GM08714 (cell line): ENCODE measurements at regions not wholly inside any gene's neighbourhood (a gene's known extent, or its start where the extent isn't known, plus 50 kb on each side); places are given as distances from the start of the nearest gene placed in this dataset.

Experiments
- H3K4me3 ChIP-seq: fragments of 200-500 bp; sonication (Bioruptor generic); 2 replicates; pipeline ENCODE4 v1.5.1; 2014; ENCODE audit warnings: mild to moderate bottlenecking, low read length, inconsistent platforms
- ZNF274 ChIP-seq: IDR thresholded peaks from 2 replicates; pipeline ENCODE4 v1.6.1; 2012; ENCODE audit warnings: mild to moderate bottlenecking, low read depth, low read length

- TF ChIP-seq ZNF274, result no peak
These were observed 96.6 kb upstream of the GPR26 start for GRCh38 chr10:123569436-123570035.

GRCh38 chr10:123570051-123570897 lies 95.9 kb upstream of the GPR26 start:
- no peak for TF ChIP-seq ZNF274
- no peak overlapping the region for H3K4me3 ChIP-seq

More at GRCh38 chr10:123569436-123570035, 96.6 kb upstream of the GPR26 start:
- H3K4me3 ChIP-seq, result no peak overlapping the region

- no peak for TF ChIP-seq ZNF274
- no peak overlapping the region for H3K4me3 ChIP-seq
These were observed 95.1 kb upstream of the GPR26 start for GRCh38 chr10:123570898-123571515.

GRCh38 chr10:123571978-123572377 lies 94.2 kb upstream of the GPR26 start:
- no peak for TF ChIP-seq ZNF274
- no peak overlapping the region for H3K4me3 ChIP-seq

GRCh38 chr10:123573236-123574108 lies 92.7 kb upstream of the GPR26 start:
- H3K4me3 ChIP-seq, result no peak overlapping the region
- TF ChIP-seq ZNF274, result no peak

- H3K4me3 ChIP-seq, result no peak overlapping the region
- TF ChIP-seq ZNF274, result no peak
These were observed 92.0 kb upstream of the GPR26 start for GRCh38 chr10:123574109-123574698.

GRCh38 chr10:123575105-123575504 lies 91.0 kb upstream of the GPR26 start:
- H3K4me3 ChIP-seq, result no peak overlapping the region
- no peak for TF ChIP-seq ZNF274

GRCh38 chr10:123576706-123577105 lies 89.4 kb upstream of the GPR26 start:
- H3K4me3 ChIP-seq, result no peak overlapping the region
- TF ChIP-seq ZNF274, result no peak

- no peak for TF ChIP-seq ZNF274
- no peak overlapping the region for H3K4me3 ChIP-seq
These were observed 88.2 kb upstream of the GPR26 start for GRCh38 chr10:123577921-123578461.

GRCh38 chr10:123578721-123579120 lies 87.4 kb upstream of the GPR26 start:
- no peak overlapping the region for H3K4me3 ChIP-seq
- no peak for TF ChIP-seq ZNF274

- H3K4me3 ChIP-seq, result no peak overlapping the region
- TF ChIP-seq ZNF274, result no peak
These were observed 86.5 kb upstream of the GPR26 start for GRCh38 chr10:123579675-123580074.

- no peak for TF ChIP-seq ZNF274
- H3K4me3 ChIP-seq, result no peak overlapping the region
These were observed 85.7 kb upstream of the GPR26 start for GRCh38 chr10:123580426-123580825.

GRCh38 chr10:123581656-123582055 lies 84.5 kb upstream of the GPR26 start:
- TF ChIP-seq ZNF274, result no peak
- H3K4me3 ChIP-seq, result no peak overlapping the region
